Large intestine (tissue), 3 donors: ENCODE measurements at regions not wholly inside any gene's neighbourhood (a gene's known extent, or its start where the extent isn't known, plus 50 kb on each side); places are given as distances from the start of the nearest gene placed in this dataset.

Source experiments
- DNase-seq, 2 donors: peaks; one replicate each; pipeline versions ENCODE4 v3.0.0 to v3.0.0-alpha.2; 2013
- H3K27ac ChIP-seq: one replicate; pipeline ENCODE4 v1.5.1; 2013; ENCODE audit warnings: low read length
- H3K27me3 ChIP-seq: 2 replicates; pipeline ENCODE4 v1.6.1; 2013; ENCODE audit warnings: low read length; ENCODE audit not compliant: control insufficient read depth, insufficient read depth
- H3K36me3 ChIP-seq: 2 replicates; pipeline ENCODE4 v1.6.1; 2013; ENCODE audit warnings: low read length; ENCODE audit not compliant: control insufficient read depth, insufficient read depth
- H3K4me1 ChIP-seq: one replicate; pipeline ENCODE4 v1.6.1; 2013; ENCODE audit warnings: low read length; ENCODE audit not compliant: control insufficient read depth, insufficient read depth
- H3K4me3 ChIP-seq: one replicate; pipeline ENCODE4 v1.5.1; 2013; ENCODE audit warnings: low read length
- H3K9me3 ChIP-seq: one replicate; pipeline ENCODE4 v1.6.1; 2013; ENCODE audit warnings: mild to moderate bottlenecking, low read depth, low read length, moderate library complexity; ENCODE audit not compliant: control insufficient read depth
- WGBS: methylation state at CpG from one replicate; pipeline ENCODE4 v1.1.5; 2013; ENCODE audit warnings: low lambda C conversion rate; ENCODE audit not compliant: insufficient coverage; 5-methylcytosine and 5-hydroxymethylcytosine counted together

DNA sequence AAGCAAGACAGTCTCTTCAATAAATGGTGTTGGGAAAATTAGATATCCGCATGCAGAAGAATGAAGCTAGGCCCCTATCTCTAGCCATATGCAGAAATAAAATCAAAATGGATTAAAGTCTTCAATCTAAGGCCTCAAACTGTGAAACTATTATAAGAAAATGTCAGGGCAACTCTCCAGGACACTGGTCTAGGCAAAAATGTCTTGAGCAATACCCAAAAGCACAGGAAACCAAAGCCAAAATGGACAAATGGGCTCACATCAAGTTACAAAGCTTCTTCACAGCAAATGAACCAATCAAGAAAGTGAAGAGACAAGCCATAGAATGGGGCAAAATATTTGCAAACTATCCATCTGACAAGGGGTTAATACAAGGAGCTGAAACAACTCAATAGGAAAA, 338.8 kb downstream of the NNT start:
- H3K4me3 ChIP-seq, result no peak overlapping the region
- DNase-seq, result no peak
- H3K9me3 ChIP-seq, result no peaks in the 10 kb centered on the region
- H3K36me3 ChIP-seq, result no peaks in the 10 kb centered on the region
- H3K4me1 ChIP-seq, result no peaks in the 10 kb centered on the region
- H3K27me3 ChIP-seq, result no peaks in the 10 kb centered on the region
- no peak overlapping the region for H3K27ac ChIP-seq
- no CpG with 5 or more reads among the region's 1 CpG for WGBS

DNA sequence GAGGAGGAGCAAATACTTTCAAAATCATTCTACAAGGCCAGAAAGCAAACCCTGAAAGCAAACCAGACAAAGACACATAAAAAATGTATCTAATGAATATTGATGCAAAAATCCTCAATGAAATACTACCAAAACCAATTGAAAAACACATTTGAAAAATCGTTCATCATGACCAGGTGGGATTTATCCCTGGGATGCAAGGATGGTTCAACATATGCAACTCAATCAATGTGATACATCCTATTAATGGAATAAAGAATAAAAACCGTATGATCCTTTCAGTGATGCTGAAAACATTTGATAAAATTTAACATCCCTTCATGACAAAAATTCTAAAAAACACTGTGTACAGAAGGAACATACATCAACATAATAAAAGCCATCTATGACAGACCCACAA, 337.6 kb downstream of the NNT start:
- no peak for DNase-seq
- Histone ChIP-seq H3K36me3 (no peaks in the 10 kb centered on the region), H3K27ac (no peak overlapping the region), H3K27me3 (no peaks in the 10 kb centered on the region), H3K9me3 (no peaks in the 10 kb centered on the region), H3K4me1 (no peaks in the 10 kb centered on the region), H3K4me3 (no peak overlapping the region)
- WGBS, result 89% methylated on average over 1 of the region's 2 CpGs

- 65% methylated on average over 2 of the region's 2 CpGs for WGBS
- Histone ChIP-seq H3K4me3 (no peak overlapping the region), H3K36me3 (no peaks in the 10 kb centered on the region), H3K9me3 (no peaks in the 10 kb centered on the region), H3K27ac (no peak overlapping the region), H3K4me1 (no peaks in the 10 kb centered on the region), H3K27me3 (no peaks in the 10 kb centered on the region)
- no peak for DNase-seq
Measured at GRCh38 chr5:43926923-43927322, 323.9 kb downstream of the NNT start.

GRCh38 chr5:43920422-43920821, 317.4 kb downstream of the NNT start:
- peaks cover 4% of the 10 kb centered on the region for H3K9me3 ChIP-seq
- H3K27me3 ChIP-seq, result no peaks in the 10 kb centered on the region
- no peaks in the 10 kb centered on the region for H3K36me3 ChIP-seq
- H3K4me3 ChIP-seq, result no peak overlapping the region
- H3K4me1 ChIP-seq, result no peaks in the 10 kb centered on the region
- no peak for DNase-seq
- no peak overlapping the region for H3K27ac ChIP-seq

DNA sequence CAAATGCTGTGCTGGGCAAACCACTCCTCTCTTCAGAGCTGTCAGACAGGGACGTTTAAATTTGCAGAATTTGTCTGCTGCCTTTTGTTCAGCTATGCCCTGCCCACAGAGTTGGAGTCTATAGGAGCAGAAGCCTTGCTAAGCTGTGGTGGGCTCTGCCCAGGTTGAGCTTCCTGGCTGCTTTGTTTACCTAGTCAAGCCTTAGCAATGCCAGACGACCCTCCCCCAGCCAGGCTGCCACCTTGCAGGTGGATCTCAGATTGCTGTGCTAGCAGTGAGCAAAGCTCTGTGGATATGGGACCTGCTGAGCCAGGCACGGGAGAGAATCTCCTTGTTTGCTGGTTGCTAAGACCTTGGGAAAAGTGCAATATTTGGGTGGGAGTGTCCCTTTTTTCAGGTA, 314.9 kb downstream of the NNT start:
- H3K4me3 ChIP-seq, result no peak overlapping the region
- H3K36me3 ChIP-seq, result no peaks in the 10 kb centered on the region
- H3K27ac ChIP-seq, result no peak overlapping the region
- no CpG with 5 or more reads among the region's 3 CpGs for WGBS
- DNase-seq, result no peak
- H3K9me3 ChIP-seq, result peaks cover 4% of the 10 kb centered on the region
- no peaks in the 10 kb centered on the region for H3K4me1 ChIP-seq
- H3K27me3 ChIP-seq, result no peaks in the 10 kb centered on the region

DNA sequence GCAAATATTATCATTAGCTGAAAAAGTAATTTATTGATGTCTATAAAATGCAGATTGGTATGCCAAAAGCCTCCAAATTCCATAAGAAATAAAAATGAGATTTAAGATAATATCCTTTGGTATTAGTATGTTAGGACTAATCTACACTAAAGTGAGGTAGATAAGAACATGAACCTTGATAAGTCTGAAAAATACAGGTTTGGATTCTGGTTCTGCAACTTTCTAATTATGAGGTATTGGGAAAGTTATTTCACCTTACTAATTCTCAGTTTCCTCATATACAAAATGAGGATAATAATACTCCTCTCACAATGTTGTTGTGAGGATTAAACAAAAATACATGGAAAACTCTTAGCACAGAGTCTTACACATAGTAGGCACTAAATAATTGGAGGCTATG, 300.1 kb downstream of the NNT start:
- no peak for DNase-seq
- Histone ChIP-seq H3K4me3 (no peak overlapping the region), H3K9me3 (no peaks in the 10 kb centered on the region), H3K27ac (no peak overlapping the region), H3K4me1 (no peaks in the 10 kb centered on the region), H3K36me3 (no peaks in the 10 kb centered on the region), H3K27me3 (no peaks in the 10 kb centered on the region)

DNA sequence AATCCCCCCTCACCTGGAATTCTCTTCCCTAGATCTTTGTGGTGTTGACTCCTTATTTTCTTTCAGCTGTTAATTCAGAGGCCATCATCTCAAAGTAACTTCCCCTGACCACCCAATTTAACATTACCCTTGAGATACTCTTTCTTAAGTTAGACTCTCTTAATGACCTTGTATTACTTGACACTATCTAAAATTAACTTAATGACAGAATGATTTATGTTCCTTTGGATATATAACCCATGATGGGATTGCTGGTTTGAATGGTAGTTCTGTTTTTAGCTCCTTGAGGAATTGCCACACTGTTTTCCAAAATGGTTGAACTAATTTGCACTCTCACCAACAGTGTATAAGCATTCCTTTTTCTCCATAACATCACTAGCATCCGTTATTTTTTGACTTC, 298.0 kb downstream of the NNT start:
- Histone ChIP-seq H3K9me3 (no peaks in the 10 kb centered on the region), H3K27ac (no peak overlapping the region), H3K36me3 (no peaks in the 10 kb centered on the region), H3K4me3 (no peak overlapping the region), H3K27me3 (no peaks in the 10 kb centered on the region), H3K4me1 (no peaks in the 10 kb centered on the region)
- DNase-seq, result no peak
- no CpG with 5 or more reads among the region's 1 CpG for WGBS

DNA sequence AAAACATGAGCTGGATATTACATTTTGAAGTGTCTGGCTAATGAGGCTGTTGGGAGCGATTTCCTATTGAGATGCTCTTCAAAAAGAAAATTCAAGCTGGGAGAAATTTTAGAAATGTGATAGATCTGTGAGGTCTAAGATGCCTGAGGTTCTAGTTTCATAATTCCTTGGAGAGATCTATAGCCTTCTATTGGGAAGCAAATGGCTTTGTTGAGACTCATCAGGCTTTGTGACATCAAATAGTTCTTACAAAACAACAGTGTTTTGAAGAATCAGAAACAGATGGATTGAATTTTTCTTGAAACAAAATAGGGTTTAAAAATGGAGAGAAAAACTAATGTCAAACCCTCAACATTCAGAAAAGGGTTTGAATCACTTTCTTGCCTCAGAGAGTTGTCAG, 292.9 kb downstream of the NNT start:
- Histone ChIP-seq H3K4me3 (no peak overlapping the region), H3K27ac (no peak overlapping the region), H3K9me3 (no peaks in the 10 kb centered on the region), H3K36me3 (no peaks in the 10 kb centered on the region), H3K27me3 (no peaks in the 10 kb centered on the region), H3K4me1 (no peaks in the 10 kb centered on the region)
- no peak for DNase-seq
- no CpG with 5 or more reads among the region's 1 CpG for WGBS

GRCh38 chr5:43893951-43894684, 291.1 kb downstream of the NNT start:
- no peak for DNase-seq
- Histone ChIP-seq H3K27ac (no peak overlapping the region), H3K9me3 (no peaks in the 10 kb centered on the region), H3K36me3 (no peaks in the 10 kb centered on the region), H3K4me3 (no peak overlapping the region), H3K4me1 (no peaks in the 10 kb centered on the region), H3K27me3 (no peaks in the 10 kb centered on the region)
- WGBS, result 14% methylated on average over 2 of the region's 4 CpGs

GRCh38 chr5:43891112-43891511, 288.1 kb downstream of the NNT start:
- DNase-seq, result no peak
- Histone ChIP-seq H3K4me1 (no peaks in the 10 kb centered on the region), H3K27me3 (no peaks in the 10 kb centered on the region), H3K9me3 (no peaks in the 10 kb centered on the region), H3K36me3 (no peaks in the 10 kb centered on the region), H3K4me3 (no peak overlapping the region), H3K27ac (no peak overlapping the region)
- WGBS, result 100% methylated on average over 1 of the region's 1 CpG

- Histone ChIP-seq H3K27ac (no peak overlapping the region), H3K4me3 (no peak overlapping the region), H3K36me3 (no peaks in the 10 kb centered on the region), H3K9me3 (no peaks in the 10 kb centered on the region), H3K27me3 (no peaks in the 10 kb centered on the region), H3K4me1 (no peaks in the 10 kb centered on the region)
- no peak for DNase-seq
- WGBS, result 91% methylated on average over 1 of the region's 1 CpG
Measured at GRCh38 chr5:43889233-43889632, 286.3 kb downstream of the NNT start.
